ENCODE measurements at regions not wholly inside any gene's neighbourhood (a gene's known extent, or its start where the extent isn't known, plus 50 kb on each side); places are given as distances from the start of the nearest gene placed in this dataset.

DNA sequence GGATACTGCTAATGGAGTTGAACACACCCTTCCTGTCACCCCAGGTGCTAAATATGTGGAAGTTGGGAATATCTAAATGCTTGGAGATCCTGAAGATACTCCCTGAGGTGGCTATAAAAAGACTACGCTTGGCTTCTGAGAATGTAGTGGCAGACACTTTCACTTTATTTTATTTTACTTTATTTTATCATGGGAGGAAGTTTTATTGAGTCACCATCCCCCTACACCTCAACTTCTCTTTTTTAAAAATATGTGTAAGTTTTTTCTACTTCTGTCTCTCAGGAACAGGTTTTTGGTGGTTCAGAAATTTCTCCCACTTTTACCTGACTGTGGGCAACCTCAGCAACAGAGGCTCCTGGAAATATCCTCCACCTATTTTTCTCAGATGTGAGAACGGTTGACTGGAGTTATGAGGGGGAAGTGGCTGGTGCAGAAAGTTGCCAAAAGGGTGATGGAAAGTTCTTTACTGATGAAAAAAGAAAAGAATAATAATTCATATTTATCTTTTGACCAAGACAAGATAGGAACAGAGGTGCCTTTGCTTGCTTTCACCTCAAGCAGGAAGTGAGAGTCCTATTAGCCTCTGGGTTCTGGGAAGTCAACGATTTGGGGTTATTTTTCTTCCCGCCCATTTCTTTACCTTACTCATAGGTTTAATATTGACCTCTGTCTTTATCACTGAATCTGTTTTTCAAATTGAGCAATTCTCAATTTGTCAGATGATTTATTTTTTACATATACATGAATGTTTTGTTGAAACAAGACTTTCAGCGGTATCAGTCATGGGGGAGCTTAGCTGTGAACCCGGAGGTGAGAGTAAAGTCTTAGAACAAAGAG, 103.6 kb downstream of the AHR start:
- no peak for TF ChIP-seq POLR2AphosphoS5 (IDR thresholded peaks at IDR 0.05; ENCODE audit: low read depth, low read length)
- TF ChIP-seq SMC3 (IDR thresholded peaks at IDR 0.05; ENCODE audit: low read depth, low read length) = no peak
- no peak for TF ChIP-seq CHD2 (IDR thresholded peaks at IDR 0.05; ENCODE audit: low read length, partially characterized antibody)
- TF ChIP-seq RCOR1 (IDR thresholded peaks at IDR 0.05; ENCODE audit: low read length) = no peak
- TF ChIP-seq, protein P1, sequence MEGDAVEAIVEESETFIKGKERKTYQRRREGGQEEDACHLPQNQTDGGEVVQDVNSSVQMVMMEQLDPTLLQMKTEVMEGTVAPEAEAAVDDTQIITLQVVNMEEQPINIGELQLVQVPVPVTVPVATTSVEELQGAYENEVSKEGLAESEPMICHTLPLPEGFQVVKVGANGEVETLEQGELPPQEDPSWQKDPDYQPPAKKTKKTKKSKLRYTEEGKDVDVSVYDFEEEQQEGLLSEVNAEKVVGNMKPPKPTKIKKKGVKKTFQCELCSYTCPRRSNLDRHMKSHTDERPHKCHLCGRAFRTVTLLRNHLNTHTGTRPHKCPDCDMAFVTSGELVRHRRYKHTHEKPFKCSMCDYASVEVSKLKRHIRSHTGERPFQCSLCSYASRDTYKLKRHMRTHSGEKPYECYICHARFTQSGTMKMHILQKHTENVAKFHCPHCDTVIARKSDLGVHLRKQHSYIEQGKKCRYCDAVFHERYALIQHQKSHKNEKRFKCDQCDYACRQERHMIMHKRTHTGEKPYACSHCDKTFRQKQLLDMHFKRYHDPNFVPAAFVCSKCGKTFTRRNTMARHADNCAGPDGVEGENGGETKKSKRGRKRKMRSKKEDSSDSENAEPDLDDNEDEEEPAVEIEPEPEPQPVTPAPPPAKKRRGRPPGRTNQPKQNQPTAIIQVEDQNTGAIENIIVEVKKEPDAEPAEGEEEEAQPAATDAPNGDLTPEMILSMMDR (IDR thresholded peaks at IDR 0.05) = no peak

Data from SK-N-SH (cell line).